ENCODE measurements at regions not wholly inside any gene's neighbourhood (a gene's known extent, or its start where the extent isn't known, plus 50 kb on each side); places are given as distances from the start of the nearest gene placed in this dataset.
A peak's percentile ranks its signal among the peaks of the same experiment; 100 is the strongest.

GRCh38 chr18:41706301-41706700, 248.7 kb upstream of the PIK3C3 start:
- no peak for DNase-seq (ENCODE audit: low read depth in 2 of 3, low spot score in 2 of 3)

GRCh38 chr18:41703744-41704530, 251.1 kb upstream of the PIK3C3 start:
- no peak for DNase-seq (ENCODE audit: low read depth in 2 of 3, low spot score in 2 of 3)

GRCh38 chr18:41700416-41700815, 254.6 kb upstream of the PIK3C3 start:
- no peak for DNase-seq (ENCODE audit: low read depth in 2 of 3, low spot score in 2 of 3)

DNA sequence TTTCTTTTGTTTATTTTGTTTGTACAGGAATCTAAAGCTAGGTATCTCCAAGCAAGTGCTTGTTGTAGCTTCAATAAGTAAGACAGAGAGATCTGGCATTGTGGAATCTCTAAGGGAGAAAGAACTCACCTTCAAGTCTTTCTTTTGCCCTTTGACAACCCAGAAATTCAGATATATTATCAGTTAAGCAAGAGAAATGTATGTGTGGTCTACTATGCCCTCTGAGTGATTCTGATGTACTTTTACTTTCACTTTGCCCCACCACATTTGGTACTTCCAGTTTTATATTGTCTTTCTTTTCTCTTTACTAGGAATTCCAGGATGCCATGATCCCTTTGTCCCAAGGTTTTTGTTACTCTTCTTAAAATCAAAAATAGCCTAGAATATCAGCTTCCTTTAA, 259.6 kb upstream of the PIK3C3 start:
- DNase-seq (ENCODE audit: low read depth in 2 of 3, low spot score in 2 of 3) = peak in 1 of 3 donors; percentile 3

DNA sequence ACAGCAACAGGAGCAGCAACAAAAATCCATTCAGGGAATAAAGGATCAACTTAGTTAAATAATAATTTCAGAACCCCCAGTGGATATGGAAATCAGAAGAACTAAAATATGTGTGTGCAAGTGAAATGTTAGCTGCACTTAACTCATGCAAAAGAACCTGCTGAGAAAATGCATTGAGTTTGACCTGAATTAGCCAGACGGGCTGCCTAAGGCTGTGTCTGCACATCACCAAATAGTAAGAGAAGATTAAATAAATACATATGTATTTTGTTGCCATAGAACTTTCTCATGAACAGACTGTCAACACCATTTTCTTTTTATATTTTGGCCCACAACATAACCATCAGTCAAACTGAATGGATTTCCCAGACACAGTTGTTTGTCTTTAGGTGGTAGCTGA, 262.0 kb upstream of the PIK3C3 start:
- no peak for DNase-seq (ENCODE audit: low read depth in 2 of 3, low spot score in 2 of 3)

DNA sequence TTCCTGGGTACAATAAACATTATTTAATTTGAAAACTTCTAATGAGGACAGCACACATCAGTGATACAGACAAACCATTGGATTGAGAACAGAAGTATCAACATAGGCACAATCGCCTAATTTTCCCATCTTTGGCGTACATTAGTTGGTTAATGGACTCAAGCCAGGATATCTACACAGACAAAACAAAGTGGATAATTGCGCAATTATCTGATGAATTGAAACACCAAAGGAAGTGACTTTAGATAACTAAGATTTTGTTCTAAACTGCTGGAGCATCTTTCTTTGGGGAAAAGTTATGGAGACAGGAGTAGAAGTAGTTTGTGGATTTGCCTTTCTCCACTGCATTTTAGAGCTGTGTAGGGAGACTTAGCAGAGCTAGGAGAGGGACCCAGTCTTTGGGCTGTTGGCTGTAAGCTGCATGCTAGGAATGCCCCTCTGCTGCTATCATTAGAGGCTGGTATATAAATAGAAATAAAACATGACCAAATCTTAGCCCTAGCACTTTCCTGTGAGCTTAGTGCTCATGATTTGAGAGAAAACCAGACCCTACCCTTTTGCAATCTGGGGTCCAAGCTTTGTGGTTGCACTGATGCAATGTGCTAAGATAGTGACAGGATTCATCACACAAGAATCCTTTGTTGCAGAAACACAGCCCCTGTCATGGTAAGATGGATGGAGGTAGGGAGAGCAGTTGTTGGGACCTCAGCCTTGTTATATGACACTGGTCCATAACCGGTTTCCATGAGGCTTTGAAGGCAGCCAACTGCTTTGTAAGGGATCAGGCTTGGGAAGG, 264.5 kb upstream of the PIK3C3 start:
- no peak for DNase-seq (ENCODE audit: low read depth in 2 of 3, low spot score in 2 of 3)

DNA sequence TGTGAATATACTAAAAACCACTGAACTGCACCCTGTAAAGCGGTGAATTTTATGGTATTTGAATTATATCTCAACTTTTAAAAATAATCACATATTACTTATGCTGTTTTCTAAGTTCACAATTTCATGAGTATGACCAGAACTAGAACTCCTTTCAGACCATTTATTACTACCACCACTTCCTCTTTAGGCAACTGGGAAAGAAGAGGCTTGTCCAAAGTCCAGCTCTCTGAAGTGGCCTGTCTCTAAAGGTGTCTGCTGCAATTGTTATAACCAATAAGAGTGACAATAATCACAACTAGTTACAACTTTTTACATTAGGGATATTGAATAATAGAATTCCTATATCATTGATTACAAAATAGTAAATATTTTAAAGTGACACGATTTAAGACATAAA, 267.9 kb upstream of the PIK3C3 start:
- no peak for DNase-seq (ENCODE audit: low read depth in 2 of 3, low spot score in 2 of 3)

DNA sequence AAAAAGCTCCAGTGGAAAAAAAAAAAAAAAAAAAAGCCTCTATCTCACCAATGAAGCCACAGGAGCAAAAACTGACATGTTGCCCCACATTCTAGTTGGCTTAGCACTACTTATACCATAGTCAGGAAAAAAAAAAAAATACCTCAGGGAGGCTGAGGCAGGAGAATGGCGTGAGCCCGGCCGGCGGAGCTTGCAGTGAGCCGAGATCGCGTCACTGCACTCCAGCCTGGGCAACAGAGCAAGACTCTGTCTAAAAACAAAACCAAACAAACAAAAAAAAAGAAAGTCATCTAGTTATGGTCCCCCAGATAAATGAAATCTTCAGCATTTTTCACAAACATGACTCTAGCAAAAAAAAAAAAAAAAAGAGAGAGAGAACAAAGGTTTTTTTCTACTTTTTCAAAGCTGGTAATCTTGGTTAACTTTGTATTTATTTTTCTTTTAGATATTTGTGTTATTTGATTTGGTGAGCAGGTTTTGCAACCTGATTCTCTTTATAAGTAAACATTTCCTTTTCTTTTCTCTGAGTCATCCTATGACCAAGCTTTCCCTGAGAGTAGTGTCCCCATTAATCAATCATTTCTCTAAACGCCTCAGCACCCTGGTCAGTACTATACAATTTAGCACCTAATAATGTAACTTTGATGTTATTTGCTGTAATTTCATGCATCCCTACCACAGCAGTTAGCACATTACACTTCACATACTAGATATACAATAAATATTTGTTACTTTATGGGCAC, 273.7 kb upstream of the PIK3C3 start:
- DNase-seq (ENCODE audit: low read depth in 2 of 3, low spot score in 2 of 3) = no peak

- DNase-seq (ENCODE audit: low read depth in 2 of 3, low spot score in 2 of 3) = no peak
Measured at GRCh38 chr18:41674506-41674905, 280.5 kb upstream of the PIK3C3 start.

GRCh38 chr18:41666231-41666630, 288.8 kb upstream of the PIK3C3 start:
- DNase-seq (ENCODE audit: low read depth in 2 of 3, low spot score in 2 of 3) = no peak

GRCh38 chr18:41665210-41665609, 289.8 kb upstream of the PIK3C3 start:
- DNase-seq (ENCODE audit: low read depth in 2 of 3, low spot score in 2 of 3) = no peak

GRCh38 chr18:41660654-41661053, 294.4 kb upstream of the PIK3C3 start:
- no peak for DNase-seq (ENCODE audit: low read depth in 2 of 3, low spot score in 2 of 3)

GRCh38 chr18:41659438-41660130, 295.4 kb upstream of the PIK3C3 start:
- DNase-seq (ENCODE audit: low read depth in 2 of 3, low spot score in 2 of 3) = no peak

DNA sequence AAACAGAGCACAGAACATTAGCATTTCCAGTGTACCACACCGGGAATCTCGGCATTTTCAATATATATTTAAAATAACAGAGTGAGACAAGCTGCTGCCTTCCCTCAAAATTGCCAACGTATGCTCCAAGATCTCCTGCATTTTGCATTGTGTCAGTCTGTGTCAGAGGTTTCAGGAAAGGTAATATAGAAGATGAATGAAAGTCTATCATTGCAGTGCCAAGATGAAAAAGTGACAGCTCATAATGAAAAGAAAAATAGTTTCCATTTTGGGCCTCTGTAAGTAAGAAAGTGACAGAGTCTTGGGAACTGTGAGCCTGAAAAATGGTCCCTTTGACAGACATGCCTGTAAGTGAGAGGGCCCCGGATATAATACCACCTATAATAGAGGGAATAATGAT, 297.8 kb upstream of the PIK3C3 start:
- DNase-seq (ENCODE audit: low read depth in 2 of 3, low spot score in 2 of 3) = no peak

- no peak for DNase-seq (ENCODE audit: low read depth in 2 of 3, low spot score in 2 of 3)
Measured at GRCh38 chr18:41655074-41655473, 300.0 kb upstream of the PIK3C3 start.

GRCh38 chr18:41647914-41648313, 307.1 kb upstream of the PIK3C3 start:
- DNase-seq (ENCODE audit: low read depth in 2 of 3, low spot score in 2 of 3) = no peak

DNA sequence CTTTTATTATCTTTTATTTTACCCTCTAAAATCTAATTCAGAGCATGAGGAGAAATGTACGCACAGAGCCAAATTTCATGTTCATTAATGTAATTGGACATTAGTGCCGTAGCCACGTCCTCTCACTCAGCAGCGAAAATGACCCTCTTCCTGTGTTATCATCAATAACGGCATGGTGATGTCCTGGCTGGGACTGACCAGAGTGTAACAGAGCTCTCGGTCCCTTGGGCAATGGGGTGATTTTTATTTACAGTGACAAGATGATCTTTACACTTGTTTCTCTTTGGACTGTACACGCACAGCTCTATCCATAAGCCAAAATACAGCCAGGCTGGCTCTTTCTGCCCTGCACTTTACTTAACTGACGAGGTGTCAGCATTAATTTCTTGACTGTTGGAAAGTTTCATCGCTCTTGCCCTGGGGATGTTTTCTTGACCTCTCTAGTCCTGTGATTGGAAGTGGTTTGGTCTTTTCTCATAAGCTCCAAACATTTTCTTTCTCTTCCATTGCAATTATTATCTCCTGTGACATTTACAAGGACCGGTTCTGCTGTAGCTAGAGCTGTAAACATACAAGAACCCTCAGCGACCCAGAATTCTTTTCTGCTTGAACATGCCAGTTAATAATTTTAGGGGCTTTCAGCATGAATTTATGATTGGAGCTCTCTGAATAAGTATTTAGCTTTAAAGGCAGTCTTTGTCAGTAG, 308.0 kb upstream of the PIK3C3 start:
- DNase-seq (ENCODE audit: low read depth in 2 of 3, low spot score in 2 of 3) = no peak

DNA sequence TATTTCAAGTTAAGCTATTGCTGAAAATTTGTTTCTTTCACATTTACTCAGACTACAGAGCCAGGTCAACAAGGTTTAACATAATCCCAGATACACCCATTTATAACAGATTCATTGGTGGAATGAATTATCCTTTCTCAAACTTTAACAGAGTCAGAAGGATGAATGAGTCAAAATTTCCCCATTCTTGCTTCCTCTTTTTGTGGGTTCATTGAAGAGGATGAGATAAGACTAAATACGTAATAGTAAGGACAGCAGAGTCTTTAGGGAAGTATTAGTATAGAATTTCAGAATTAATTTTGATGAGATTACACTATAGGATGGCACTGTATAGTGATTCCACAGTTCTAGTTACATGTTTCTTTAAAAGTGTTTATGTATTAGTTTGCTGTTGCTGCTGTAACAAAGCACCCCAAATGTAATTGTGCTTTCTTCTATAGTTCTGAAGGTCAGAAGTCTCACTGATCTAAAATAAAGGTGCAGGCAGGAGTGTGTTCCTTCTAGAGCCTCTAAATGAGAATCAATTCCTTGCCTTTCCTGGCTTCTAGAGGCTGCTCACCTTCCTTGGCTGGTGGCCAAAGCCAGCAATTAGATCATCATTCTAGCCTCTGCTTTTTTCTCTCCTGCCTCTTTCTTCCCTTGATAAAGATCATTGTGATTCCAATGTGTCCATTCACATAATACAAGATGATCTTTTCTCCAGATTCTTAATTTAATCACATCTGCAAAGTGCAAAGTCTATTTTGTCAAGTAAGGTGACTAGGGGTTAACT, 309.3 kb upstream of the PIK3C3 start:
- peak in 1 of 3 donors; percentile 27 for DNase-seq (ENCODE audit: low read depth in 2 of 3, low spot score in 2 of 3)

- DNase-seq (ENCODE audit: low read depth in 2 of 3, low spot score in 2 of 3) = no peak
Measured at GRCh38 chr18:41644466-41644865, 310.6 kb upstream of the PIK3C3 start.
